Activated CD8-positive, alpha-beta memory T cell treated with anti-CD3 and anti-CD28 coated beads for 36 hours (primary cell): ENCODE measurements at regions not wholly inside any gene's neighbourhood (a gene's known extent, or its start where the extent isn't known, plus 50 kb on each side); places are given as distances from the start of the nearest gene placed in this dataset.

Source experiments
- CTCF ChIA-PET: fragments of 350-600 bp; sonication (Branson Sonifier 250); formaldehyde crosslinking; loops from one replicate; lab custom pipeline; 2021; ENCODE audit warnings: antibody characterized with exemption; lab: Charles Lee
- POLR2A ChIA-PET: fragments of 350-600 bp; sonication (Branson Sonifier 250); formaldehyde crosslinking; loops from one replicate; lab custom pipeline; 2021; ENCODE audit warnings: antibody characterized with exemption; lab: Charles Lee

DNA sequence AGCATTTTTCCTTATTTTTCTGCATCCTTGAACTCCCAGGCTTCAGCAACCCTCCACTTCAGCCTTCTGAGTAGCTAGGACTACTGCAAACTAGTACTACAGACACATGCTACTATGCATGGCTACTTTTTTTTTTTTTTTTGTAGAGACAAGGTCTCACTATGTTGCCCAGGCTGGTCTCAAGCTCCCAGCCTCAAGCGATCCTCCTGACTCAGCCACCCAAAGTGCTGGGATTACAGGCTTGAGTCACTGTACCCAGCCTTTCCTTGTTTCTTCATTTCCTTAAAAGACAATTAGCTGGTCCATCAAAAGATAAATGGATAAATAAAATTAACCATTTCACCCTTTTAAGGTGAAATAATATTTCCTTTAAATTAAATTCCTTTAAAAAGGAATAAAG is 205.8 kb downstream of the SPTSSA start:
- CTCF ChIA-PET: no interaction called here
- POLR2A ChIA-PET: no interaction called here

DNA sequence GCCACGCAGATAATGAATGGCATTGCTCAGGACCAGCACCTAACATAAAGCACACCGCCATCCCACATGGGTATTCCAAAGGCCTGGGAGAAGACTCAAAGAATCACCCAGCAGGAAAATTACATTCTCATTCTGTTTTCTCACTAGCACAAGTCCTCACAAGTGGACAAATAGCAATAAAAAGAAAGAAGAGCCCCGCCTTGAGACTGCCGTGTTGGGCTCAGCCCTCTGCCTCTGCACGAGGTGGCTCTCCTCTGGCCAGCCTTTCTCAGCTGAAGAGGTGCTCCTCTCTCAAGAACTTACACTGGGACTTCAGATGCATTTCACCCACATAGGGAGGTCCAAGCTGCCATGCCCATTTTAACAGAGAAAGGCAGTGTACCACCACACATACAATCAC is 207.5 kb downstream of the SPTSSA start:
- ChIA-PET POLR2A (no interaction called here), CTCF (no interaction called here)

DNA sequence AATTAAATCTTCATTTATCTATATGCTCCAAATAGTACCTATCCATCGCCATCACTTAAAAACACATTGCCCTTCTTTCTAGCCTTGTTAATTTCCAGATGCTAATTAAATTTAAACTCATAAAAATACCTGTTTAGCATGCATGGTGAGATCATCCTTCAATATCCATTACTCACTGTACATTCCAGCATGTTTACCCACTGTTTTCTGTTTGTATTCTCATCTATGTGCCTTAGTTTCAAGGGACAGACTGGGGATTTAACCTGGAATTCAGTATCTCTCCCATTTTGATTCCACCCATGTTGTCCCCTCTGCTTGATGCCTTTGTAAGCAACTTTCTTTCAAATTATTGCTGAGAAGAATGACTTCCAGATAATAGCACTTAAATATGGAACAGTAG is 208.0 kb downstream of the SPTSSA start:
- CTCF ChIA-PET: no interaction called here
- POLR2A ChIA-PET: no interaction called here

DNA sequence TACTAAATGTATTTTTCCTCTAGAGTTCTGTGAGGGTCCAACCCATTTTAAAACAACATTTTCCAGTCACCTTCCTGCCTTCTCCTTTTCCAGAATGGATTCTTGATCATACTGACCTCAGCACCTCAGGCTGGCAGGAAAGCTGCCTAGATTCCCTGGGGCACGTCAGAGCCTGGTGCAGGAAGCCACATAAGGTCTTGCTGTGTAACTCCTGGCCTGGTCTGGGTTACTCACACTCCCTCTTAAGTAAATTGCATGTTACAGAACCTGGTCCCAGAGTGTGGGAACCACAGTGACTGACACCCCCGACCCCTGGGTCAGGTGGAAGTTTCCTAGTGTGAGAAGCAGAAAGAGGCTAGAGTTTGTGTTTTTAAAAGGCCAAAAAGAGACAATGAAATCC is 209.8 kb downstream of the SPTSSA start:
- POLR2A ChIA-PET: no interaction called here
- CTCF ChIA-PET: no interaction called here

DNA sequence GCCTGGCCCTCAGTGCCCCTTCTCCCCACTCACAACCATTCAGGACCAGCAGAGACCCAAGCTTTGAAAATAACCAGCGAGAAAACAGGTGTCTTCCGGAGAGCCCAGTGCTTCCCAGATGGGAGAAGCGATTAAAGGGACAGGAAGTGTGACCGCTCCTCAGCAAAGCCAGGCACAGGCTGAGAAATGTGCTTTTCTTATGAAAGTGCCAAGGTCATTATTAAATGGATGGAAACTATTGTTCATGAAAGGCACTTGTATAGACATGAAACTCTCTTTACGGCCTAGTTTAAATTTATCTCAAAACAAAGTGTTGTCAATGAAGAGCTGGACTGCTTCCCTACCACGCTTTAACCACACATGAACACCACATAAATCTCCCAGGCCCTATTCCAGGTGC is 210.4 kb downstream of the SPTSSA start:
- POLR2A ChIA-PET: no interaction called here
- CTCF ChIA-PET: no interaction called here

DNA sequence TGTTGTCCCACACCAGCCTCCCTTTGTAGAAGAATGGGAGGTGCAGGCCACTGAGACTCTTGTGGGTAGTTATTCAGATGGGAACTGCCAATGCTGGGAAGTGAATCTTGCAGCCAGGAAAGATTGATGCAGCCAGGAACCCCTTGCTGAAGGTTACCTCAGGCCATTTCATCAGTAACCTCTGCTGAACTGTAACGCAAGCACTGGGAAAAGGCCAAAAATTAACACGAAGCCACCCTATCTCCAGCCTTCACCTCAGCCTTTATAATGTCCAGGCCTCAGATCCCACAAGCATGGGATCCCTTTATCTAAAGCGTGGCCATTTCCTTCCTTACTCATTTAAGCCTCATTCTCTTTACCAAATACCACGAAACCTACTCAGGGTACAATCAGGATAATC is 211.1 kb downstream of the SPTSSA start:
- CTCF ChIA-PET: no interaction called here
- POLR2A ChIA-PET: no interaction called here

DNA sequence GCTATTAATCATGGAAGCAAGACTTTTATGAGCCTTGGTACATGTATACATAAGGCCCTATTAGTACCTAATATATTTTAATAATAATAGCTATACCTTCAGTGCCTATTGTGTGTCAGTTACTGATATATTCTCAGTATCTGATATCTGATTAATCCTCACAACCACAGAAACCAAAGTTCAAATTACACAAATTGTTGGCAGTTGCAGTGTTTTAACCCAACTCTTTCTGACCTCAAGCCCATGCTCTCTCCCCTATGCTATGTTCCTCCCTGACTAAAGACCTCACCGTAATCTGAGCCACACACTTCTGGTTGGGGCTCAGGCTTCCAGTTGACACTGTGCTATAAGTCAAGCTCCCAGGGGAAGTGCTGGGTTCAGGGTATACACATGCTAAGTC is 214.4 kb downstream of the SPTSSA start:
- ChIA-PET CTCF (no interaction called here), POLR2A (no interaction called here)

DNA sequence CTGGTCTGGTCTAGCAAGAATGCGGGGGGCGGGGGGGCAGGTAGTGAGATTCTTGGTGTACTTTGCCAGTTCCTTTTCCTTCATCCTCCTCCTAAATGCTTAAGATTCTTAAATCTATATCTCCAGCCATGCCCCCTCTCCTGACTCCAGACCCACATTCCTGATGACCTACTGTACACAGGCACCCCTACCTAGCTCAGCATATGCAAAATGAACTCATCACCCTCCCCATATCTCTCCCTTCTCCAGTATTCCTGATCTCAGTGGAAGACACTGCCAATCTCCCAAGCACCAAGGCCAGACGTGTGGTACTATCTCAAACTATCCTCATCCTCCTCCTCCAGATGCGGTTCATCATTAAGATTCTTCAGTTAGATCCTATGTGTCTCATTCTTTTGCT is 215.8 kb downstream of the SPTSSA start:
- ChIA-PET POLR2A (no interaction called here), CTCF (no interaction called here)

DNA sequence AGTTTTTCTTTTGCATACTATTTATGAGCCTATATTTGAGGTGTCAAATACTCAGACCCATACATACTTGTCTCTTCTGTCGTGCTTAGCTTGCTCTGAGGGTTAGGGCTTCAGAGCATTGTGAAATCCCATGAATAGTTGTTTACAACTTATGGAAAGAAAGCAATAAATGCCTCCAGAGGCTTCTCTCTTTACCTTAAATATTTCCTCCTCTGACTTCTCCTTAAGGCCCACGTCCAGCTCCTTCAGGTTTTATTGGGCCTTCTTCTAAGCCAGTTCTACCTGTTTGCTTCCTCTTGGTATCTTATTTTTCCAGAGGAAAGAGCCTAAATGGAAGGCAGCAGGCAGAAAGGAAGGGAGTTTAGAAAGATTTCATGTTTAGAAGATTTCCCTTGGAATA is 218.6 kb downstream of the SPTSSA start:
- CTCF ChIA-PET: no interaction called here
- POLR2A ChIA-PET: no interaction called here

DNA sequence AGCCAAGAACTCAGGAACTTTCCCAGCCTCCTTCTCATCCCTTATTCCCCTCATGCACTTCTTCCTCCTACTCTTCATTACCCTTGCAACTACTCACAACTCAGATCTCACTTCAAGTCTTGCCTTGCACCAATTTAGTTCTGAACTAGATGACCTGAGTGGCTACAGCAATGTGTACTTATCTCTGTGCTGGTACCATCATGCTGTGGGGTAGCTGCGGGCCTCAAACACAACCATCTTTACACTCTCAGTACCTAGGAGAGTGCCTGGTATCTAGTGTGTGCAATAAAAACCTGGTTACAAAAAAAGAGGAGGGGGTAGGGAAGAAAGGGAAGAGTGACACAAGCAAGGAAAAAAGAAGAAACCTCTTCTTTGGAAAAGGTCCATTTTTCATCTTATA is 219.0 kb downstream of the SPTSSA start:
- POLR2A ChIA-PET: no interaction called here
- CTCF ChIA-PET: no interaction called here

DNA sequence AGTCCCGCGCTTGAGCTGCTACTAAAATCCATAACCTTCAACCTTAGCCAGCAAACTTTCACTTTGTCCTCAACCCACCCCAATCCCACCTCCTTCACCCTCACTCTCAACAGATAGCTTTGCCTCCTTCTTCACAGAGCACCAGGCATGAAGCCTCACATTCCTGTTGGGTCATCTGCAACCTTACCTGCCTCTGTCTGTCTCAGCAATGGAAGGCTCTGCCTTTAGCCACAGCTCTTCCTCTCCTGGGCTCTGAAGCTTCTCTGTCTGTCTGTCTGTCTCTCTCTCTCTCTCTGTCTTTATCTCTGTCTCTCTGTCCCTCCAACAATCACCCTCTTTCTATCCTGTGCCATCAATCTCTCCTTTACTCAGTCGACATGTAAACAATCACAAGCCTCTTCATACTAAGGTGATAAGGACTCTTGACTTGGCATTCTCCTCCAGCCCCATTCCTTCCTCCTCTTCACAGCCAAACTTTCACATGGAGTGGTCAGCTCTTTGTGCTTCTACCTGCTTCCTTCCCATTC is 220.8 kb downstream of the SPTSSA start:
- POLR2A ChIA-PET: no interaction called here
- CTCF ChIA-PET: no interaction called here

DNA sequence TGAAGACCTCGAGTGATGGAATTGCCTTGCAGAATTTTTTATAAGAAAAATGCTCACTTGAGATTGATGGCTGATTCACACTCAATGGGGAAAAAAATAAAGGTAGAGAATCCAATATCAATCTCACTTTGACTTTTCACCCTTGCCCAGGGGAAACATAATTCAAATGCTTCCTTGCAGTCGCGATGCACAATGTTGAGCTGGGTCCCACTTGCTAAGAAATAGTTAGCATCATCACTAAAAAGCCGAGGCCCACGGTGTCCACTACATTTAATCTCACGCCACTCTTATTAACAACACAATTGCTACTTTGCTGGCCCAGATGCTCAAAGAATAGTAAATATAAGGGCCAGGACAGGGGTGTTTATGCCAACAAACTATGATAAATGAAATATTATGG is 223.4 kb downstream of the SPTSSA start:
- CTCF ChIA-PET: no interaction called here

DNA sequence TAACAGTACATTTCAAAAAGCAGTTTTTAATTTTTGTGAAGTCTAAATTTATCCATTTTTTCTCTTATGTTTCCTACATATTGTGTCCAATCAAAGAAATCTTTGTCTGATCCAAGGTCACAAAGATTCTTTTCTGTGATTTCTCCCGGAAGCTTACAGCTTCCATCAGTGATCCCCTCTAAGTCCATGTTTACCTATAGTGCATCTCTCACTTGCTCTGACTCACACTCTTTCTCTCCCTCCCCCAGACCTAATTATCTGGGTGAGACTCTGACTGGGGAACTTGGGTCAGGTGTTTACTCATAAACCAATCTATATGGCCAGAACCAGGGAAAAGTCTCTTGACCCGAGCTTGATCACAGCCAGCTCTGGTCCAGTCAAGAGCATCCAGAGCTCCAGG is 224.4 kb downstream of the SPTSSA start:
- ChIA-PET CTCF (no interaction called here), POLR2A (no interaction called here)

More for the DNA sequence above, 223.4 kb downstream of the SPTSSA start:
- POLR2A ChIA-PET: no interaction called here

DNA sequence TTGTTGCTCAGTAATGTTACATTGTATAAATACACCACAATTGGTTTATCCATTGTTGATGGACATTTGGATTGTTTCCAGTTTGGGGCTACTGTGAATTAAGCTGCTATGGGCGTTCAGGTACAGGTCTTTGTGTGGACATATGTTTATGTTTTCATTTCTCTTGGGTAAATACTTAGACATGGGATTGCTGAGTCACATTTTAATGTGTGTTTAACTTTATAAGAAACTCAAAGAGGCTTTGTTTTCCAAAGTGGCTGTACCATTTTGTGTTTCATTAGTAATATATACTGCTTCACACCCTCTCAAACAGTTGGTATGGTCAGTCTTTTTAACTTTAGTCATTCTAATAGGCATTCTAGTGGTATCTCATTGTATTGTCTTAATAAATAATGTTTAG is 225.0 kb downstream of the SPTSSA start:
- ChIA-PET CTCF (no interaction called here), POLR2A (no interaction called here)

DNA sequence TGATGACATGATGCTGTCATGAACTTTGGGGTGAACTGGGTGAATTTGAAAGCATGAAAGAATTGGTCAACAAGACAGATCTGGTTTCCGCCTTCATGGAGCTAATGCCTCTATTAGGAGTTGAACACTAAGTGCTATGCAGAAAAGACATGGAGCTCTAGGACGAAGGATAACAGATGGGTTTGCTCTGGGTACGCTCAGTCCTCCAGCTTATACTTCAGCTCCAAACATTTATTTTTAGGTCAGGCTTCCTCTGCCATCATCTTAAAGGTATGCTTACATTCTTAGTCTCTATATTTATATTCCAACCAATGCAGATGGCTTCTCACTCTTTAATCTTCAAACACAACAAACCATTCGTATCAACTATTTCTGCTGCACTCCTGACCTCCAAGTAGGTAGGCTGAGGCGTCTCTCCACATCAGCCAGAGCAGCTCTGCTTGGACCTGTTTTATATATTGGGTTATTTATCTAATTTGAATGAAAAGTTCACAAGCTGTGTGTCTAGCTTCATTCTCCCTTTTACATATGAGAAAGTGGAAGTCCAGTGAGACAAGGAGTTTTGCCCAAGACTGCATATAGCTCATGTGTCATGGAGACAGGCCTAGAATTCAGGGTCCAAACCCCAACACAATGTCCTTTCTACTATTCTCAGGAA is 226.3 kb downstream of the SPTSSA start:
- ChIA-PET CTCF (no interaction called here), POLR2A (no interaction called here)

DNA sequence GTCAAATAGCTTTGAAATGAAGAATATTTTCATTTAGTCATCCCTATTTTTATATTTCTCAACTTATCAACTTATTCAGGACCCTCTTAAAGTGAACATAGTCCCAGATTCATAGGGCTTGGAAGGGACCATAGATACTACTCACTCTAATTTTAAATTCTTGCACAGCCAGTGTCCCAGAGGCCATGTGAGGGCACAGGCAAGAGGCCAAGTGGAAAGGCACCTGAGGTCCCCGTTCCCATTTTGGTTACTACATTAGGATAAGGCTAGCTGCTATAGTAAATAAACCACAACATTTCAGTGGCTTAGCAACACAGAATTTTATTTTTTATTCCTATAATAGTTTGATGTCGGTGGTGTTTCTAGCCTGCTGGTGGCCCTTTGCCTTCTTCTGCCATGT is 227.8 kb downstream of the SPTSSA start:
- CTCF ChIA-PET: no interaction called here
- POLR2A ChIA-PET: no interaction called here

DNA sequence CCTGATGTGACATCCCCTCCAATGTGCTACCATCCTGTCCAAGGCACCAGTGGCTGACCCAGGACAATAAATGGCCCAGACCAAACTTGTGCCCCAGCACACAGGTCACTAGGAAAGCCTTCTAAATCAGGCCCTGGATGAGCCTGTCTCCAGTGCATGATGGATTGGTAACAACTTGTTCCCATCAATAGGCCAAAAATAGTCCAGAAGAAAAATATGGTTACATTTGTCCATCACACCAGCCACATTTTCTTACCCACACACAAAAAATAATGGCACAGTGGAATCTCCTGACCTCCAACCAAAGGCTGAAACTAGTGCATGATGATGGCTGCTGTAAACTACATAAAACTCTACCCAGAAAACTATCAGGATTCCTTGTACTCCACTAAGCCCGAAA is 228.4 kb downstream of the SPTSSA start:
- ChIA-PET CTCF (no interaction called here), POLR2A (no interaction called here)

DNA sequence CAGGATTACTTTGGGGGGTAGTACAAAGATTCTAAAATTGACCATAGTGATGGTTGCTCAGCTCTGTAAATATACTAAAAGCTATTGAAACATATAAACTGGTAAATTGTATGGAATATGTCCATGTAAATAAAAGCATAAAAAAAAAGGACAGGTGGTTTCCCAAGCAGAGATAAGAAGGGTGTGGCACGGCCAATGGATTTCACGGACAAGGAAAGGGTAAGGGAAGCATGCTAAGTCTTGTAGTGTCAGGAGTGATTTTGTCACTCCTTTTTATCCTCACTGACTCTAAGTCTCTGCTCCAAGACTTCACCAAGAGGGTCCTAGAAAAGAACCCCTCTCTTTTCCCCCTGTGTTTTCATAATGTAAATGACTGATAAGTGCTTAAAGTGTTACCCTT is 229.2 kb downstream of the SPTSSA start:
- POLR2A ChIA-PET: no interaction called here

DNA sequence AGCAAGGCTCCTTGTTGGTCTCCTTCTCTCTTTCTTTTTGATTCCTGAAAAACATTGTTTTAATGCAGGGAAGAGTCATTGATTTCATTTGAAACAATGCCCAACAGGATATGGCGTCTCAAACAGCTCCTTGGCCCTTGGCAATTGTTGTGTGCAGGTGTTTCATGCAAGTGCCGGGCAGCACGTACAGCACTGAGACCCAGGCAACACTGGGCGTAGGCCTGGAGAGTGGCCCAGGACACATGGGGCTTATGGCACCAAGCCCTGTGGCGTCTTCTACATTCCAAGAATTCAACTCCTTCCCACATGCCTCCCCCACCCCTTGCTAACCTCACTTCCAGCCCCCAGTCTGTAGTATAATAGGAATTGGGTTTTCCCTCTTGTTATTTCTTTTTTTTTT is 230.4 kb downstream of the SPTSSA start:
- CTCF ChIA-PET: no interaction called here
- POLR2A ChIA-PET: no interaction called here

More for the DNA sequence above, 229.2 kb downstream of the SPTSSA start:
- CTCF ChIA-PET: no interaction called here

DNA sequence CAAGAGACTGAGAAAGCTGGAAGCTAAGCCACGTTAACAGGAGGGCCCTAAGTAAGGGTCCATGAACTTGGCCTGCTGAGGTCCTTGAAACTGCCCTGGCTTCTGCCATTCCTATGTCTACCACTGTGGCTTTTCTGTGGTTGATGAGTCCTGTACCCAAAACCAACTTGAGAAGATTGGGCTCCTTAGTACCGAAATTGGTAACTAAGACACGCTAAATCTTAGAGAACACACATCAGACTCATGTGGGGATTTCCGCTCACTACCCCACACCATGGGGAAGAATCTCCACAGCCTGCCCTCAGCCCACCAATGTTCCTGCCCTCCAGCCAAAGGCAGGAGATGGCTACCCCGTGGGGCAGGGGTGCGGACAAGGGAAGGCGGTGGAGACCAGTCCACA is 232.9 kb downstream of the SPTSSA start:
- ChIA-PET POLR2A (no interaction called here), CTCF (no interaction called here)

DNA sequence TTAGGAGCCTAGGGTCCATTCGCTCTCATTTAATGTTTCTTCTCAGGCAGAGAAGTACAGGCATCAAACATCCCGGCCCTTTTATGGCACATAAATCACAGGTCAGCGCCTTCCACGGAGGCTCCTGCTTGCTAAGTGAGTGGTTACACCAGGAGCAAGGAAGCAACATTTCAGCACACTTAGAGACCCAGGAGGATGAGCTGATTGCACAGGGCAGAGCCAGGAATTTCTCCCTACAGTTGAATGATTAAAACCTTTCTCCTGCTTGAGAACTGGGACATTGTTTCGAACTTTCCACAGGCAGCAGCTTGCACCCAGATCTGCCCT is 233.4 kb downstream of the SPTSSA start:
- CTCF ChIA-PET: interaction anchor here (0.9 to 1.0 kb wide), 2 partner anchors 11 to 94 kb away, joined by 3 read pairs; no protein-coding TSS in a partner anchor
- POLR2A ChIA-PET: no interaction called here
